C1 segment of cervical spinal cord (tissue), 14 donors: ENCODE measurements at regions not wholly inside any gene's neighbourhood (a gene's known extent, or its start where the extent isn't known, plus 50 kb on each side); places are given as distances from the start of the nearest gene placed in this dataset.
A peak's percentile ranks its signal among the peaks of the same experiment; 100 is the strongest.
"Not testable (repeated sequence)": the region's sequence is repeated elsewhere in the genome, so short reads cannot be mapped to it uniquely, and the experiment has no call there.

Experiments
- DNase-seq, 14 donors: peaks; one replicate each; lab custom pipeline; 2025; lab: John Stamatoyannopoulos, UW

- no peak for DNase-seq
These were observed 113.2 kb upstream of the OTOS start for GRCh38 chr2:240253583-240254145.

GRCh38 chr2:240254337-240255164 is 114.1 kb upstream of the OTOS start:
- no peak for DNase-seq

- no peak for DNase-seq
These were observed 114.7 kb upstream of the OTOS start for GRCh38 chr2:240255165-240255491.

DNA sequence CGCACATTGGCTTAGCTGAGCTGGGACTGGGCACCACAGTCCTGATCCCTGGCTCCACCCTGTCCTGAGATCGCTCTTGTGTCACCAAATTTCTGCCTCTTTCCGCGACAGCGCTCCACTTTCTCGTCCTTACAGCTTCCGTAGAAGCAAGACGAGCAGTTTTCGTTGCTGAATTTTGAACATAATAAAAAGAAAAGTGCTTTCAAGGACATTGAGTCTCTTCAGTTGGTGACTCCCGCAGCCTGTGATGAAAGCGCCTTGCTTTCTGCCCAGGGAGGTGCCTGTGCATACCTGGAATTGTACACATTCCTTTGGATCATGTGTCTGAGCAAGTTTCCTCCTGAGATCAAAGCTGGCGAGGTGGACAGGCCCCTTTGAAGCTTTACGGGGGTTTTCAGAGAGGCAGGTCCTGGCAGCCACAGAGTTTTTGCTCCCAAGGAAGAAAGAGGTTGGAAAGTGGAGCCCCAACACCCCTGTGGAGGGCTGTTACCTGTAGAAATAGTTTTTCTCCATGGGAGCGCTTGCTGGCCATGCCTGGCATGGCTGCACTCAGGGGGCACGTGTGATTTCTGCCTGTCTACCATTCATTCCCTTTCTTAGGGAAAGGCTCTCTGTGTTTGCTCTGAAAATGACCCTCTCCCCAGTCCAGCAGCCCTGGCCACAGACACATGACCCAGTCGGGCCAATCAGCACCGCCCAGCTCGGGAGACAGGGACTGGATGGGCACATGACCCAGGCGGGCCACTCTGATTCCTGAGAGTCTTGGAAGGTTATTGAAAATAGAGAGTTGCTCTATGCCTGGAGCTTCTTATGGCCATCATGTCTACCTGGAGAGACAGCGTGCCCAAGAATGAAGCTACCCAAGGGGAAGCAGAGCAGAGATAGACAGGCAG is 115.6 kb upstream of the OTOS start:
- no peak for DNase-seq

DNA sequence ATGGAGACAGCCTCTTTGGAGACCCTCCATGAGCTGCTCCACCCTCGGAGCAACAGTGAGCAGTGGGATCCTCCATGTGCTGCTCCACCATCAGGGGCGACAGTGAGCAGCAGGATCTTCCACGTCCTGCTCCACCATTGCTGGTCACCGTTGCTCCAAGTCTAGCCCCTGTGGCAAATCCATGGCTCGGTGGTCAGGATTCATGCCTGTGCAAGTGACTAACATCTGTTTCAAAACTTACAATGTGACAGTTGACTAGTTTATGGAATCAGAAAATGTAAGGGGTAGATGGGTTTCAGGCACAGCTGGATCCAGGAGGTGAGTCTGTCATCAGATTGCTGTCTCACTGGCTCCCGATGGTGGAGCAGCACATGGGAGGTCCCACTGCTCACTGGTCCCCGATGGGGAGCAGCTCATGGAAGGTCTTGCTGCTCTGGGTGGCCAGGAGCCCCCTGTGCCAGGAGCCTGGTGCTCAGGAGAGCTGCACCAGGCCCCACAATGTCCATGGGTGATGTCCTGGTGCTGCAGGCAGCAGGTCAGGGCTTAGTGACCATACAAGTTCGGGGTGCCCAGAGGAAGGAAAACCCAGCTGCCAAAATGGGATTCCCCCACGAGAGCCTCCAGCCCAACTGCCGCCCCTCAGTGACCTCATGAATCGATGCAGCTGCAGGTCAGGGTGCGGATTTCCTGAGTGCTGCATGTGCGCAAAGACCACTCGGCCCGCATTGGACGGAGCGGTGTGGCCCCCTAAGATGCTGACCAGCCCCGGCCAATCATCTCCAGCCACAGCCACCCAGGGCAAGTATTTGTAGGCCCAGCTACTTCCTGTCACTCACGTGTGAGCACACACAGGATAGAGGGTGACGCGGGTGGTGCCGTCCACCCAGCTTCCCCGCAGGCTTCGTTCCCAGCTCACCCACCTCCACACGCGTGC is 116.5 kb upstream of the OTOS start:
- no peak for DNase-seq

DNA sequence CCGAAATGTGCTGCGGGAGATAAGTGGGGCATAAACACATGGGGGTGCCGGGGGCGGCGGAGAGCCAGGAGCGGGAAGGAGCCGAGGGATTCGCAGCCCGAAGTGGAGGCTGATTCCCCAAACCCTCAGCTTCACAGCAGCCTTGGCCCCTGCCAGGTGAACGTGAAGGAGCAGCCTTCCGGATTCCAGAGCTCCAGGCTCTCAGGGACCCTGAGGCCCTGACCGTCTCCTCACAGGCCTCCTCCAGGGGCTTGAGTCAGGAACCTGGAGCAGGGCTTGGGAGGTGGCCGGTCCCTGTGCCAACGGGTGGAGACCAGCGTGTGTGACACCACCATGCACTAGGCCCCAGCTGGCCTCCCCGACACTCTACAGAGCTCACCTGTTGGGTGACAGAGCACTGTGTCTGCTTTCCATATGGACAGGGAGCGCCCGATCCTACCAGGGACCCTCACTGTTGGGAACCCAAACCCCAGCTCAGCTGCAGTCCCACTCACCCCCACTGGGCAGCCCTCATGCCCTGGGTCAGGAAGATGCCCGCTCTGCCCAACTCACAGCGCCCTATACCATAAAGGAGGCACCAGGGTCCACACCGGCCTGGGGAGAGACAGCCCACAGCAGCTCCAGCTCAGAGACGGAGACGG is 117.6 kb upstream of the OTOS start:
- DNase-seq = no peak

GRCh38 chr2:240258685-240259084 is 118.2 kb upstream of the OTOS start:
- DNase-seq = no peak

DNA sequence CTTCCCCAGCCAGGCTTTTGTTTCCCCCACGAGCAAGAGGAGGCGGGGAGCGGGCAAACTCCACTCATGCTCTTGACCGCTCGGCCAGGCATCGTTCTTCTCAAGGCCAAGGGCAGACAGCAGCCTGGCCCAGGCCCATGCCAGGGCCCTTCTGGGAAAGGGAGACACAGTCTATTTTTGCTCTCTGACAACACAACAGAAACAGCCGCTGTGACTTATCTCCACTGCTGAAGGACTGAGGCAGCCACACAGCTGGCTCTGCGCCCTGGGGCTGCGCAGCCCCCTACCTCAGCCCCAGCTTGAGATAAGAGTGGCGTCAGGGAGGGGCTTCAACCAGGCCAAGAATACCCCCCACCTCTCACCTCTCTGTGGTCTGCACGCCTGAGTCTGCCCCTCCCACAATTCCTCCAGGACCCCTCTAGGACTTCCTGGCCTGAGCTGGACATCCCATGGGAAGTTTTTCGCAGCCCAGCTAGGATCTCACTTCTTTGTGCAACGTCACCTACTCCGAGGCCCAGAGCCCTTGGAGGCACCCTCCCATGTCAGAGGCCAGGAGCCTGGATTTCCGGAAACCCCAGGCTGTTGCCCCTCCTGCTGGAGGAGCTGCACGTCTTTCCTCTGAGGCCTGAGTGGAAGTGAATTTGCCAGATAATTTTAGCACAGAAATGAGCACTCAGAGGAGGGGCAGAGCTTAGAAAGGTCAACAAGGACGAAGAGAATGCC is 118.9 kb upstream of the OTOS start:
- peak in 3 of 14 donors; percentile 26 to 77 (median 40) for DNase-seq

- no peak for DNase-seq
These were observed 119.6 kb upstream of the OTOS start for GRCh38 chr2:240259924-240260529.

DNA sequence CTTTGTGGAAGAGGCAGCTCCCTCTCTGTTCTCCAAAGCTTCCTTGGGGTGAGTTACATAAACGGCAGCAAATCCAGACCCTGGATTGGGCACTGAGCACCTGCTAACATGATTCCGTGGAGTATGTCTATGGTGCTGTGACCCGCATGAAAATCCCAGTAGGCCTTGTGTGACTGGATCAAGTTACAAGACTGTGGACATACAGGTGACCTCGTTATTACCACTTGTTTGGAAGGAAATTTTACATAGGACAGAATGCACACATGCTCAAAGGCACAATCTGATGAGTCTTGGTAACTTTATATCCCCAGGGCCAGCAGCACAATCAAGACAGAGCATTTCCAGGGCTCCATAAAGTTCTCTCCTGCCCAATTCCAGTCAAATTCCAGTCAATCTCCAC is 120.2 kb upstream of the OTOS start:
- no peak for DNase-seq

- DNase-seq = not testable (repeated sequence)
These were observed 122.1 kb upstream of the OTOS start for GRCh38 chr2:240262578-240262977.

- DNase-seq = no peak
These were observed 128.9 kb upstream of the OTOS start for GRCh38 chr2:240269380-240269779.

- DNase-seq = no peak
These were observed 129.4 kb upstream of the OTOS start for GRCh38 chr2:240269886-240270285.

GRCh38 chr2:240271716-240272341 is 131.4 kb upstream of the OTOS start:
- no peak for DNase-seq

GRCh38 chr2:240275386-240275785 is 134.9 kb upstream of the OTOS start:
- no peak for DNase-seq

- no peak for DNase-seq
These were observed 136.8 kb upstream of the OTOS start for GRCh38 chr2:240277073-240277806.

- no peak for DNase-seq
These were observed 137.5 kb upstream of the OTOS start for GRCh38 chr2:240277807-240278522.

GRCh38 chr2:240278661-240279060 is 138.2 kb upstream of the OTOS start:
- DNase-seq = no peak
